ENCODE measurements at regions not wholly inside any gene's neighbourhood (a gene's known extent, or its start where the extent isn't known, plus 50 kb on each side); places are given as distances from the start of the nearest gene placed in this dataset.

DNA sequence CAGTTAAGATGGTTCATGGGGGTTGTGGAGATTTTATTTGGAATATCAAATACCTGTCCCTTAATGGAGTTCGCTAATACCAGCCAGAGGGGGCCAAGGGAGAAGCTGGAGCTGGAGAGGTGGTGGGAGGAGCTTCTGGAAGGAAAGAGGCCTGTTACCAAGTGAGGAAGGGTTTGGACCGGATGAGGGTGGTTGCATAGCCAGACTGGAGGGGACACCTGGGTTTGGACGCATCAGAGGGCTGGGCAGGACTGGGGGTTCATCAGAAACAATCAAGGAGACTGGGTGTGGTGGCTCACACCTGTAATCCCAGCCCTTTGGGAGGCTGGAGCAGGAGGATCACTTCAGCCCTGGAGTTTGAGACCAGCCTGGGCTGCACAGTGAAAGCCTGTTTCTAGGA, 111.8 kb upstream of the IER5L start:
- no peak for DNase-seq (ENCODE audit: extremely low read depth, low read depth)
- H3K4me3 ChIP-seq (replicated peaks; ENCODE audit: low read depth, low read length), result no peak overlapping the region
- TF ChIP-seq, protein P1, sequence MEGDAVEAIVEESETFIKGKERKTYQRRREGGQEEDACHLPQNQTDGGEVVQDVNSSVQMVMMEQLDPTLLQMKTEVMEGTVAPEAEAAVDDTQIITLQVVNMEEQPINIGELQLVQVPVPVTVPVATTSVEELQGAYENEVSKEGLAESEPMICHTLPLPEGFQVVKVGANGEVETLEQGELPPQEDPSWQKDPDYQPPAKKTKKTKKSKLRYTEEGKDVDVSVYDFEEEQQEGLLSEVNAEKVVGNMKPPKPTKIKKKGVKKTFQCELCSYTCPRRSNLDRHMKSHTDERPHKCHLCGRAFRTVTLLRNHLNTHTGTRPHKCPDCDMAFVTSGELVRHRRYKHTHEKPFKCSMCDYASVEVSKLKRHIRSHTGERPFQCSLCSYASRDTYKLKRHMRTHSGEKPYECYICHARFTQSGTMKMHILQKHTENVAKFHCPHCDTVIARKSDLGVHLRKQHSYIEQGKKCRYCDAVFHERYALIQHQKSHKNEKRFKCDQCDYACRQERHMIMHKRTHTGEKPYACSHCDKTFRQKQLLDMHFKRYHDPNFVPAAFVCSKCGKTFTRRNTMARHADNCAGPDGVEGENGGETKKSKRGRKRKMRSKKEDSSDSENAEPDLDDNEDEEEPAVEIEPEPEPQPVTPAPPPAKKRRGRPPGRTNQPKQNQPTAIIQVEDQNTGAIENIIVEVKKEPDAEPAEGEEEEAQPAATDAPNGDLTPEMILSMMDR (IDR thresholded peaks at IDR 0.05; ENCODE audit: low read depth, low read length, missing control alignments), result no peak

GRCh38 chr9:129289131-129289731, 111.2 kb upstream of the IER5L start:
- H3K4me3 ChIP-seq (replicated peaks; ENCODE audit: low read depth, low read length), result no peak overlapping the region
- no peak for DNase-seq (ENCODE audit: extremely low read depth, low read depth)
- TF ChIP-seq, protein P1 (IDR thresholded peaks at IDR 0.05; ENCODE audit: low read depth, low read length, missing control alignments), result no peak

- no peak overlapping the region for H3K4me3 ChIP-seq (replicated peaks; ENCODE audit: low read depth, low read length)
- DNase-seq (ENCODE audit: extremely low read depth, low read depth), result no peak
- TF ChIP-seq, protein P1 (IDR thresholded peaks at IDR 0.05; ENCODE audit: low read depth, low read length, missing control alignments), result no peak
Observed at GRCh38 chr9:129287619-129288305, 109.7 kb upstream of the IER5L start.

- TF ChIP-seq, protein P1 (IDR thresholded peaks at IDR 0.05; ENCODE audit: low read depth, low read length, missing control alignments), result no peak
- DNase-seq (ENCODE audit: extremely low read depth, low read depth), result no peak
- no peak overlapping the region for H3K4me3 ChIP-seq (replicated peaks; ENCODE audit: low read depth, low read length)
Observed at GRCh38 chr9:129285979-129286772, 108.1 kb upstream of the IER5L start.

- TF ChIP-seq, protein P1 (IDR thresholded peaks at IDR 0.05; ENCODE audit: low read depth, low read length, missing control alignments), result no peak
- no peak overlapping the region for H3K4me3 ChIP-seq (replicated peaks; ENCODE audit: low read depth, low read length)
- no peak for DNase-seq (ENCODE audit: extremely low read depth, low read depth)
Observed at GRCh38 chr9:129285382-129285781, 107.3 kb upstream of the IER5L start.

- H3K4me3 ChIP-seq (replicated peaks; ENCODE audit: low read depth, low read length), result no peak overlapping the region
- TF ChIP-seq, protein P1 (IDR thresholded peaks at IDR 0.05; ENCODE audit: low read depth, low read length, missing control alignments), result no peak
- DNase-seq (ENCODE audit: extremely low read depth, low read depth), result no peak
Observed at GRCh38 chr9:129284607-129285291, 106.7 kb upstream of the IER5L start.

Data from HFF-Myc (cell line).